ENCODE measurements at regions not wholly inside any gene's neighbourhood (a gene's known extent, or its start where the extent isn't known, plus 50 kb on each side); places are given as distances from the start of the nearest gene placed in this dataset.

DNA sequence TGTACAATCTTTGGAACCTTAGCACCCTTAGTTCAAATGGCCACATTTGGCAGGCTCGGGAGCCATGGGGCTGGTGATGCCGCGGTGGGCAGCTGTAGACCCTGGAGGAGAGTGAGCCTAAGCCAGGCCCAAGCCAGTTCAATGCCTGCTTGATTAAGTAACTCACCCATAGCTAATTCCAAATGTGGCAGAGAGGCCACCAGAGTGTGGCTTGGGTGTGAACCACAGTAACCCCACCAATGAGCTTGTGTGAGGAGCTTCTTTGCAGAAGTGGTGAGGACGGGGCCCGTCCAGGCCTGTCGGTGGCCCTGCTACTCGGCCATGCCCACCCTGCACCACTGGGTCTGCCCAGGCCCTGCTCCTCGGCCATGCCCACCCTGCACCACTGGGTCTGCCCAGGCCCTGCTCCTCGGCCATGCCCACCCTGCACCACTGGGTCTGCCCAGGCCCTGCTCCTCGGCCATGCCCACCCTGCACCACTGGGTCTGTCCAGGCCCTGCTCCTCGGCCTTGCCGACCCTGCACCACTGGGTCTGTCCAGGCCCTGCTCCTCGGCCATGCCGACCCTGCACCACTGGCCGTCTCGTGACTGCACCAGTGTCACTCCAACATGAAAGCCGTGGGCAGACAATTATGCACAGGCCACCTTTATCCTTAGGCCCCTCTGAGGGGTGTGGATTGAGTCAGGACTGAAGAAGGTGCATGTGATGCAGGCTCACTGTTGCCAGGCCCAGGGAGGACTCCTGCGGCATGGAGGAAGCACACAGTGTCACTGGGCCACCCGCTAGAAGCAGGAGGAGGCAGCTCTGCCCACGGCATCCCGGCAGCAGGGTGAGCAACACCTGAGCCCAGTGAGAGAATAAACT is 75.4 kb downstream of the MRPL36 start:
- peaks cover 70% of the 10 kb centered on the region for H3K27me3 ChIP-seq (ENCODE audit: insufficient read depth)
- H3F3A ChIP-seq (replicated peaks; ENCODE audit: insufficient read depth) = no peaks in the 10 kb centered on the region
- H3K79me2 ChIP-seq (ENCODE audit: insufficient read depth) = no peaks in the 10 kb centered on the region
- H4K20me1 ChIP-seq (ENCODE audit: insufficient read depth) = no peaks in the 10 kb centered on the region
- H3K9ac ChIP-seq = no peak overlapping the region
- H3K36me3 ChIP-seq (replicated peaks in 1 of 2; ENCODE audit: control insufficient read depth in 1 of 2, insufficient read depth in 2 of 2, low read length in 1 of 2) = no peaks in the 10 kb centered on the region
- H3K9me2 ChIP-seq = no peaks in the 10 kb centered on the region
- no peaks in the 10 kb centered on the region for H3K4me1 ChIP-seq (ENCODE audit: control insufficient read depth in 1 of 2, insufficient read depth in 2 of 2, low read depth in 1 of 2, low read length in 1 of 2)
- ChIA-PET POLR2A (no interaction called here), CTCF (no interaction called here)
- TF ChIP-seq TCF12 (IDR thresholded peaks at IDR 0.05) = no peak
- TF ChIP-seq NFIC (IDR thresholded peaks at IDR 0.05; ENCODE audit: borderline replicate concordance) = no peak
- TF ChIP-seq USF2 (IDR thresholded peaks at IDR 0.05; ENCODE audit: borderline replicate concordance, low read depth, low read length) = no peak
- no peak for TF ChIP-seq RFX5 (IDR thresholded peaks at IDR 0.05; ENCODE audit: low read length)
- no peak for TF ChIP-seq RXRA (IDR thresholded peaks at IDR 0.05; ENCODE audit: borderline replicate concordance, low read depth)
- no peak for TF ChIP-seq USF1 (IDR thresholded peaks at IDR 0.05; ENCODE audit: borderline replicate concordance, low read depth)
- no peak overlapping the region for H3K27ac ChIP-seq (ENCODE audit: low read depth in 2 of 2, low read length in 1 of 2)
- no peak overlapping the region for H3K4me2 ChIP-seq
- H2AFZ ChIP-seq (ENCODE audit: low read depth) = no peak overlapping the region
- no peak overlapping the region for H3K4me3 ChIP-seq (ENCODE audit: low read depth in 2 of 2, low read length in 1 of 2)
- WGBS (ENCODE audit: low lambda C conversion rate) = 29% methylated on average over 13 of the region's 21 CpGs
- no peaks in the 10 kb centered on the region for H3K9me3 ChIP-seq
- no peak for DNase-seq

DNA sequence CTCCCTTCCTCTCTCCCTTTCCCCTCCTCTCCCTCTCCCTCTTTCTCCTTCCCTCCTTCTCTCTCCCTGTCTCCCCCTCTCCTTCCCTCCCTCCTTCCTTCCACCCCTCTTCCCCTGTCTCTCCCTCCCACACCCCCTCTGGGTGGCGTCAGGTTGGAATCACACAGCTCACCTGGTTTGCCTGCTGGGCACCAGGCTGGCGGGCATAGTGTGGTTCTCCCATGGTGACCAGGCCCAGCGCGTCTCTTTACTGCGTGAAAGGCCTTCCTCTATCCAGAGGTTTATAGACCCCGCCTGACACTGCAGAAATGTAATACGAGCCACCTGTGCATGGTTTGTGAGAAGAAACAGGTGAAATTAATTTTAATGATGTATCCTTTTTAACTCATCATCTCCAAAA is 76.2 kb downstream of the MRPL36 start:
- CTCF ChIA-PET = no interaction called here
- Histone ChIP-seq H3K27ac (ENCODE audit: low read depth in 2 of 2, low read length in 1 of 2) (no peak overlapping the region), H3K4me2 (no peak overlapping the region), H3K79me2 (ENCODE audit: insufficient read depth) (no peaks in the 10 kb centered on the region), H3K36me3 (replicated peaks in 1 of 2; ENCODE audit: control insufficient read depth in 1 of 2, insufficient read depth in 2 of 2, low read length in 1 of 2) (no peaks in the 10 kb centered on the region), H3K9ac (no peak overlapping the region), H3K27me3 (ENCODE audit: insufficient read depth) (peaks cover 63% of the 10 kb centered on the region), H3F3A (replicated peaks; ENCODE audit: insufficient read depth) (no peaks in the 10 kb centered on the region), H3K9me3 (peaks cover 1% of the 10 kb centered on the region; the same call in 1 of the 2 replicates), H3K9me2 (no peaks in the 10 kb centered on the region), H4K20me1 (ENCODE audit: insufficient read depth) (no peaks in the 10 kb centered on the region), H3K4me1 (ENCODE audit: control insufficient read depth in 1 of 2, insufficient read depth in 2 of 2, low read depth in 1 of 2, low read length in 1 of 2) (no peaks in the 10 kb centered on the region), H3K4me3 (ENCODE audit: low read depth in 2 of 2, low read length in 1 of 2) (no peak overlapping the region), H2AFZ (ENCODE audit: low read depth) (no peak overlapping the region)
- 55% methylated on average over 7 of the region's 7 CpGs for WGBS (ENCODE audit: low lambda C conversion rate)
- no peak for DNase-seq
- TF ChIP-seq RAD21 (IDR thresholded peaks at IDR 0.05; ENCODE audit: low read length) = no peak
- TF ChIP-seq, protein P1, sequence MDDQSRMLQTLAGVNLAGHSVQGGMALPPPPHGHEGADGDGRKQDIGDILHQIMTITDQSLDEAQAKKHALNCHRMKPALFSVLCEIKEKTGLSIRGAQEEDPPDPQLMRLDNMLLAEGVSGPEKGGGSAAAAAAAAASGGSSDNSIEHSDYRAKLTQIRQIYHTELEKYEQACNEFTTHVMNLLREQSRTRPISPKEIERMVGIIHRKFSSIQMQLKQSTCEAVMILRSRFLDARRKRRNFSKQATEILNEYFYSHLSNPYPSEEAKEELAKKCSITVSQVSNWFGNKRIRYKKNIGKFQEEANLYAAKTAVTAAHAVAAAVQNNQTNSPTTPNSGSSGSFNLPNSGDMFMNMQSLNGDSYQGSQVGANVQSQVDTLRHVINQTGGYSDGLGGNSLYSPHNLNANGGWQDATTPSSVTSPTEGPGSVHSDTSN (IDR thresholded peaks at IDR 0.05) = no peak
- TF ChIP-seq FOXM1 (IDR thresholded peaks at IDR 0.05; ENCODE audit: low read depth) = no peak
- POLR2A ChIA-PET = no interaction called here
